MM.1S (cell line): ENCODE measurements at regions not wholly inside any gene's neighbourhood (a gene's known extent, or its start where the extent isn't known, plus 50 kb on each side); places are given as distances from the start of the nearest gene placed in this dataset.

Source experiments
- DNase-seq: peaks from one replicate; pipeline ENCODE4 v3.0.0-alpha.2; 2015
- H2AFZ ChIP-seq: fragments of 300-600 bp; sonication (generic); 2 replicates; pipeline ENCODE4 v1.6.0; 2016; ENCODE audit warnings: antibody characterized with exemption, low read length
- H3F3A ChIP-seq: fragments of 300-600 bp; sonication (generic); 2 replicates; pipeline ENCODE4 v1.6.1; 2016; ENCODE audit warnings: mild to moderate bottlenecking, antibody characterized with exemption, low read length, moderate library complexity, mixed read lengths; ENCODE audit not compliant: insufficient read depth
- H3K27ac ChIP-seq: fragments of 300-600 bp; sonication (generic); 2 replicates; pipeline ENCODE4 v1.5.1; 2016; ENCODE audit warnings: mild to moderate bottlenecking, low read length
- H3K27me3 ChIP-seq: fragments of 300-600 bp; sonication (generic); replicated peaks from 2 replicates; pipeline ENCODE4 v1.6.0; 2016; ENCODE audit warnings: low read length; ENCODE audit not compliant: insufficient read depth
- H3K36me3 ChIP-seq: fragments of 300-600 bp; sonication (generic); replicated peaks from 2 replicates; pipeline ENCODE4 v1.6.1; 2016; ENCODE audit warnings: mild to moderate bottlenecking, low read length, mixed read lengths; ENCODE audit not compliant: insufficient read depth
- H3K4me1 ChIP-seq: fragments of 300-600 bp; sonication (generic); 2 replicates; pipeline ENCODE4 v1.6.1; 2016; ENCODE audit warnings: low read length, mixed read lengths
- H3K4me2 ChIP-seq: fragments of 300-600 bp; sonication (generic); 2 replicates; pipeline ENCODE4 v1.6.0; 2016; ENCODE audit warnings: low read depth, low read length
- H3K4me3 ChIP-seq: fragments of 300-600 bp; sonication (generic); 2 replicates; pipeline ENCODE4 v1.5.1; 2016; ENCODE audit warnings: low read length, mixed read lengths
- H3K79me2 ChIP-seq: fragments of 300-600 bp; sonication (generic); 2 replicates; pipeline ENCODE4 v1.6.1; 2016; ENCODE audit warnings: mixed run types, low read length, mixed read lengths
- H3K9ac ChIP-seq: fragments of 300-600 bp; sonication (generic); 2 replicates; pipeline ENCODE4 v1.6.1; 2016; ENCODE audit warnings: low read length, mixed read lengths
- H3K9me2 ChIP-seq: fragments of 300-600 bp; sonication (generic); replicated peaks from 2 replicates; pipeline ENCODE4 v1.6.1; 2016; ENCODE audit warnings: mild to moderate bottlenecking, low read length, mixed read lengths; ENCODE audit not compliant: insufficient read depth
- H3K9me3 ChIP-seq: fragments of 300-600 bp; sonication (generic); replicated peaks from 2 replicates; pipeline ENCODE4 v1.6.1; 2016; ENCODE audit warnings: mild to moderate bottlenecking, low read length, mixed read lengths; ENCODE audit not compliant: insufficient read depth
- H4K20me1 ChIP-seq: fragments of 300-600 bp; sonication (generic); 2 replicates; pipeline ENCODE4 v1.6.1; 2016; ENCODE audit warnings: mild to moderate bottlenecking, low read length, moderate library complexity, mixed read lengths; ENCODE audit not compliant: insufficient read depth
- EZH2 ChIP-seq: fragments of 300-600 bp; sonication (generic); optimal IDR thresholded peaks from 2 replicates; pipeline ENCODE3; 2017; ENCODE audit warnings: low read depth, mild to moderate bottlenecking, antibody characterized with exemption, low read length, mixed read lengths
- EZH2phosphoT487 ChIP-seq: fragments of 300-600 bp; sonication (generic); IDR thresholded peaks from 2 replicates; pipeline ENCODE4 v1.6.1; 2018; ENCODE audit warnings: antibody characterized with exemption, low read length
- TF ChIP-seq, protein P1 (sequence below): fragments of 300-600 bp; sonication (generic); IDR thresholded peaks from 2 replicates; pipeline ENCODE4 v1.5.1; 2016; ENCODE audit warnings: antibody characterized with exemption, low read length, mixed read lengths

DNA sequence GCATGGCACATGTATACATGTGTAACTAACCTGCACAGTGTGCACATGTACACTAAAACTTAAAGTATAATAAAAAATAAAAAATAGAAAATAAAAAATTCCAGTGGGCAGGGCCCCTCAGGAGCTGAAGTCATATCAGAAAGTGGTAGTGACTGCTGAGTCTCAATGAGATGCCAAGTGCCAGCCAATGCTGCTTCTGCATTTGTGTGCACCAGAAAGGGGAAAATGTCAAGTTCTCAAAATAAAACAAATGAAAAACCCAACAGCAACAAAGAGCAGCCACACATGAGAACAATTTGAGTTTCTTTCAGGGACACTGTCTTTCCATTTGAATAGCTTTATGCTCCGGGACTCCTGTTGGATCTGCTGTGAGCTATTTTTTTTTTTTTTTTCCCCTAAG lies 117.2 kb upstream of the CCDC112 start:
- no peaks in the 10 kb centered on the region for H4K20me1 ChIP-seq
- no peaks in the 10 kb centered on the region for H3K4me1 ChIP-seq
- H3K9me3 ChIP-seq, result no peaks in the 10 kb centered on the region
- H3K4me2 ChIP-seq, result no peak overlapping the region
- H3K79me2 ChIP-seq, result no peaks in the 10 kb centered on the region
- no peak overlapping the region for H2AFZ ChIP-seq
- no peak overlapping the region for H3K4me3 ChIP-seq
- no peak overlapping the region for H3K27ac ChIP-seq
- no peaks in the 10 kb centered on the region for H3K27me3 ChIP-seq
- no peak for TF ChIP-seq EZH2
- no peak for TF ChIP-seq EZH2phosphoT487
- TF ChIP-seq, protein P1, sequence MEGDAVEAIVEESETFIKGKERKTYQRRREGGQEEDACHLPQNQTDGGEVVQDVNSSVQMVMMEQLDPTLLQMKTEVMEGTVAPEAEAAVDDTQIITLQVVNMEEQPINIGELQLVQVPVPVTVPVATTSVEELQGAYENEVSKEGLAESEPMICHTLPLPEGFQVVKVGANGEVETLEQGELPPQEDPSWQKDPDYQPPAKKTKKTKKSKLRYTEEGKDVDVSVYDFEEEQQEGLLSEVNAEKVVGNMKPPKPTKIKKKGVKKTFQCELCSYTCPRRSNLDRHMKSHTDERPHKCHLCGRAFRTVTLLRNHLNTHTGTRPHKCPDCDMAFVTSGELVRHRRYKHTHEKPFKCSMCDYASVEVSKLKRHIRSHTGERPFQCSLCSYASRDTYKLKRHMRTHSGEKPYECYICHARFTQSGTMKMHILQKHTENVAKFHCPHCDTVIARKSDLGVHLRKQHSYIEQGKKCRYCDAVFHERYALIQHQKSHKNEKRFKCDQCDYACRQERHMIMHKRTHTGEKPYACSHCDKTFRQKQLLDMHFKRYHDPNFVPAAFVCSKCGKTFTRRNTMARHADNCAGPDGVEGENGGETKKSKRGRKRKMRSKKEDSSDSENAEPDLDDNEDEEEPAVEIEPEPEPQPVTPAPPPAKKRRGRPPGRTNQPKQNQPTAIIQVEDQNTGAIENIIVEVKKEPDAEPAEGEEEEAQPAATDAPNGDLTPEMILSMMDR, result no peak
- H3F3A ChIP-seq, result no peaks in the 10 kb centered on the region
- no peak overlapping the region for H3K9ac ChIP-seq
- DNase-seq, result no peak
- no peaks in the 10 kb centered on the region for H3K9me2 ChIP-seq
- H3K36me3 ChIP-seq, result no peaks in the 10 kb centered on the region

DNA sequence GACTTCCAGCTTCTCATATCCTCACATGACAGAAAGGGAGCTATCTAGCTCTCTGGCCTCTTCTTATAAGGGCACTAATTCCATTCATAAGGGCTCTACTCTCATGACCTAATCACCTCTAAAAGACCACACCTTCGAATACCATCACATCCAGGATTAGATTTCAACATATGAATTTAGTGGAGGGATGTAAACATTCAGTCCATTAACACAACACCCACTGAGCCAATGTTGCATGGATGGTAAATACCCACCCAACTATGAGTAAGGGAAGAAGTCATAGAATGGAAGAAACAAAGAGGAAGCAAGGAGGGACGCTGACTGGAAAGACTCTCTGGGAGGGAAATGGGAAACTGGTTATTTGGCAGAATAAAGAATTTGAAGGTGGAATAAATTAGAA lies 112.6 kb upstream of the CCDC112 start:
- no peak for DNase-seq
- no peak overlapping the region for H3K4me3 ChIP-seq
- no peaks in the 10 kb centered on the region for H3F3A ChIP-seq
- H3K27ac ChIP-seq, result no peak overlapping the region
- no peaks in the 10 kb centered on the region for H3K9me2 ChIP-seq
- H2AFZ ChIP-seq, result no peak overlapping the region
- TF ChIP-seq, protein P1, result no peak
- TF ChIP-seq EZH2 (no peak), EZH2phosphoT487 (no peak)
- H4K20me1 ChIP-seq, result no peaks in the 10 kb centered on the region
- H3K4me1 ChIP-seq, result no peaks in the 10 kb centered on the region
- H3K27me3 ChIP-seq, result no peaks in the 10 kb centered on the region
- H3K9me3 ChIP-seq, result no peaks in the 10 kb centered on the region
- no peak overlapping the region for H3K9ac ChIP-seq
- no peaks in the 10 kb centered on the region for H3K36me3 ChIP-seq
- no peak overlapping the region for H3K4me2 ChIP-seq
- H3K79me2 ChIP-seq, result no peaks in the 10 kb centered on the region

DNA sequence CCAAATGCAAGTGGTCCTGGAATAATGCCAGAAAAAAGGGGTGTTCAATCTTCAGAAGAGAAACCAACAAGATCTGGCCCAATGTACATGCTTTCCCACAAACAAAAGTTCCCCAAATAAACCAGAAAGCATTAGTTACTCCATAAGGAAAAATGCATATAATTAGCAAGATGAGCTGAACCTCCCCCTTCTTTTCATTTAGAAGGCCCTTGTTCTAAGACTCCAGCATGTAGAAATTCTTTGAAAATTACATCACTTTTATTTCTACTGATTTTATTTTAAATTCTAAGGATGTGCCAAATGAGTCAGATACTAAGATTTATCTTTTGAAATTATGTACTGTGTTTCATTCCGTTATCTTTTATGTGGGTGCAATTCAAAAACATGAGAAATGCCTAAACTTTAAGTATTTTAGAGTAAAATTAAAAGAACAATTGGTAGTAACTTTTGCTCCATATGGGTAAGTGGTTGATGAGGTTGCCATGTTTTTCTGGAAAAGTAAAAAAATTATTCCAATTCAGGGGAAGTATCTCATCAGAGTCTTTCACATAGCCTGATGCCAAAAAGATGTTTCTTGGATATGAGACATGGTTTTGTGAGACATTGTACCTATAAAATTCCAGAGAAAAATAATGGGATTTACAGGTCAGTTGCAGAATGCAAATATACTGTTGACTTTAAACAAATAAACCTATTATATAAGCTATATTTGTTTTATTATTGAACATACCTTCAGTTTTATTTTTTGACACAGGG lies 106.5 kb upstream of the CCDC112 start:
- no peaks in the 10 kb centered on the region for H3K79me2 ChIP-seq
- H3K9ac ChIP-seq, result no peak overlapping the region
- H3K27me3 ChIP-seq, result no peaks in the 10 kb centered on the region
- H3K9me3 ChIP-seq, result no peaks in the 10 kb centered on the region
- H3K4me2 ChIP-seq, result no peak overlapping the region
- no peak overlapping the region for H3K4me3 ChIP-seq
- H3K9me2 ChIP-seq, result no peaks in the 10 kb centered on the region
- H4K20me1 ChIP-seq, result no peaks in the 10 kb centered on the region
- H3K27ac ChIP-seq, result no peak overlapping the region
- no peaks in the 10 kb centered on the region for H3F3A ChIP-seq
- no peaks in the 10 kb centered on the region for H3K36me3 ChIP-seq
- H3K4me1 ChIP-seq, result no peaks in the 10 kb centered on the region
- no peak for DNase-seq
- TF ChIP-seq, protein P1, result no peak
- TF ChIP-seq EZH2 (no peak), EZH2phosphoT487 (no peak)
- H2AFZ ChIP-seq, result no peak overlapping the region
